Progenitor cell of endocrine pancreas (in vitro differentiated cells): ENCODE measurements at regions not wholly inside any gene's neighbourhood (a gene's known extent, or its start where the extent isn't known, plus 50 kb on each side); places are given as distances from the start of the nearest gene placed in this dataset.

Experiments
- DNase-seq: peaks from one replicate; pipeline ENCODE4 v3.0.0; 2021; ENCODE audit warnings: low spot score; ENCODE audit not compliant: unreplicated experiment
- H3K27ac Mint-ChIP-seq: 2 replicates; pipeline ENCODE4 v1.8.0; 2021; ENCODE audit warnings: mild to moderate bottlenecking, moderate library complexity, mixed read lengths
- H3K27me3 Mint-ChIP-seq: 2 replicates; pipeline ENCODE4 v1.8.0; 2021; ENCODE audit warnings: mixed read lengths
- H3K36me3 Mint-ChIP-seq: 2 replicates; pipeline ENCODE4 v1.8.0; 2022; ENCODE audit warnings: mixed read lengths; ENCODE audit not compliant: insufficient read depth
- H3K4me1 Mint-ChIP-seq: 2 replicates; pipeline ENCODE4 v1.8.0; 2021; ENCODE audit warnings: low read depth, mixed read lengths
- H3K4me3 Mint-ChIP-seq: 2 replicates; pipeline ENCODE4 v1.8.0; 2021; ENCODE audit warnings: low read depth, mild to moderate bottlenecking, moderate library complexity, mixed read lengths
- H3K9me3 Mint-ChIP-seq: 2 replicates; pipeline ENCODE4 v1.8.0; 2021; ENCODE audit warnings: low read depth, mixed read lengths
- CTCF ChIP-seq: fragments of 200-600 bp; sonication (generic); IDR thresholded peaks from one replicate; pipeline ENCODE4 v1.5.0; 2021; ENCODE audit warnings: antibody characterized with exemption, mild to moderate bottlenecking; ENCODE audit not compliant: unreplicated experiment

- no peaks in the 10 kb centered on the region for H3K27me3 Mint-ChIP-seq
Measured at GRCh38 chr5:56625541-56625940, 189.8 kb upstream of the MAP3K1 start.

GRCh38 chr5:56624751-56625150 lies 190.6 kb upstream of the MAP3K1 start:
- Mint-ChIP-seq H3K4me3 (no peak overlapping the region), H3K36me3 (peaks cover 9% of the 10 kb centered on the region), H3K4me1 (no peaks in the 10 kb centered on the region), H3K27ac (no peak overlapping the region), H3K27me3 (no peaks in the 10 kb centered on the region), H3K9me3 (peaks cover 35% of the 10 kb centered on the region)
- no peak for DNase-seq
- no peak for TF ChIP-seq CTCF

More at GRCh38 chr5:56625541-56625940, 189.8 kb upstream of the MAP3K1 start:
- TF ChIP-seq CTCF: no peak
- no peak overlapping the region for H3K4me3 Mint-ChIP-seq
- no peaks in the 10 kb centered on the region for H3K4me1 Mint-ChIP-seq
- DNase-seq: no peak
- peaks cover 12% of the 10 kb centered on the region for H3K36me3 Mint-ChIP-seq
- peaks cover 39% of the 10 kb centered on the region for H3K9me3 Mint-ChIP-seq
- no peak overlapping the region for H3K27ac Mint-ChIP-seq

GRCh38 chr5:56622141-56622540 lies 193.2 kb upstream of the MAP3K1 start:
- Mint-ChIP-seq H3K27me3 (no peaks in the 10 kb centered on the region), H3K9me3 (peaks cover 29% of the 10 kb centered on the region), H3K4me1 (no peaks in the 10 kb centered on the region), H3K4me3 (no peak overlapping the region), H3K27ac (no peak overlapping the region), H3K36me3 (peaks cover 5% of the 10 kb centered on the region)
- no peak for DNase-seq
- no peak for TF ChIP-seq CTCF

GRCh38 chr5:56620903-56621677 lies 194.3 kb upstream of the MAP3K1 start:
- no peak for TF ChIP-seq CTCF
- no peak overlapping the region for H3K27ac Mint-ChIP-seq
- H3K27me3 Mint-ChIP-seq: no peaks in the 10 kb centered on the region
- no peak overlapping the region for H3K4me3 Mint-ChIP-seq
- peaks cover 4% of the 10 kb centered on the region for H3K36me3 Mint-ChIP-seq
- peaks cover 25% of the 10 kb centered on the region for H3K9me3 Mint-ChIP-seq
- no peak for DNase-seq
- H3K4me1 Mint-ChIP-seq: peaks cover 4% of the 10 kb centered on the region

GRCh38 chr5:56617998-56618397 lies 197.4 kb upstream of the MAP3K1 start:
- Mint-ChIP-seq H3K27me3 (no peaks in the 10 kb centered on the region), H3K4me3 (no peak overlapping the region), H3K4me1 (peaks cover 18% of the 10 kb centered on the region), H3K36me3 (peaks cover 4% of the 10 kb centered on the region), H3K27ac (no peak overlapping the region), H3K9me3 (peaks cover 25% of the 10 kb centered on the region)
- DNase-seq: no peak
- no peak for TF ChIP-seq CTCF
